ENCODE measurements at regions not wholly inside any gene's neighbourhood (a gene's known extent, or its start where the extent isn't known, plus 50 kb on each side); places are given as distances from the start of the nearest gene placed in this dataset.

DNA sequence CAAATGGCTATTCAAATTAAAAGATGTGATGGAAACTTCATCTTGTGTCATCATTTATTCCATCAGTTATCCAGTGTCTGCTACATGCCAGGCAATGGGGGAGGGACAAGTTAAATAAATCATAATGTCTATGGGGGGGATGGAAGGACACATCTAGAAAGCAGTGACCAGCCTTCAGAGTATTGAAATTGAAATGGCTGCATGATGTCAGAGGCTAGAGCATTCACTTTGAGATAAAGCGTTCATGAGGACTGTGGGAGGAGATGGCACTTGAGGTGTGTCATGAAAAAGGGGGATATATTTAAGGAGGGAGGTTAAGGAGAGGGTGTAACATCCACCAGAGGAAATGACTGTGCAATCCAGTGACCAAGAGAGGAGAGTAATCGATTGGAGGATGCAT, 50.6 kb downstream of the SLIT2 start:
- no peak for DNase-seq (ENCODE audit: low spot score)

DNA sequence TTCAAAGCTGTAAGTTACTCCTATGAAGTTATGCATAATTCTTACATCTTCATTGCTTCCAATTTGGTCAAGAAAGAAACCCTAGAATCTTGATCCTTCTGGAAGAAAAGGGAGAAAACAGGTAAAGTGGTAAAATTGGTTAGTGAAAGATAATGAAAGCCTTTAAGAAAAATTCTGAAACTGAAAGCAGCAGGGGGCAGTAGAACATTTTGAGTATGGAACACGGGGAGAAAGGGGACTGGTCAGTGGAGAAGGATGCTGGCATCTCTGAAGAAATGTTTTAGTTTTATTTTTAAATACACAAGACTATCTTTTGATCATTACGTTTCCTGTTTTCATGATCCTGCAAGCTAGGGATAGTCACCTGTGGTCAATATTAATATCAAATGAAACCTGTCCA, 54.3 kb downstream of the SLIT2 start:
- no peak for DNase-seq (ENCODE audit: low spot score)

DNA sequence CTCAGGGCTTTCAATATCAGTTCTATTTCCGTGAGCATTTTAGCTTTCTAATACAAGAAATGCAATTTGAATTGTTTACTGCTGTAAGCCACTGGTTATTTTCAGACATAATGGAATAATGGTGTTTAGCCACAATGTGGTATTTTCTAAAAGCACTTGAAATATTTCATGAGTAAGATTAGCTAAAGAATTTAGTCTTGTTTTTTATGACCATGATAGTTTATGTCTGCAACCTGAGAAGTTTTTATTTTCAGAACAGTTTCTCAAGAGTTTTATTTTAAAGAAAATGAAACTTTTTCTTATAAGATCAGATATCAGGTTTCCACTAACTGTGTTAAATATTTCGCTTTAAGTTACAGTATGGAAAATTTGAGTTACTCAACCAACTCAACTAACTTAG, 60.2 kb downstream of the SLIT2 start:
- no peak for DNase-seq (ENCODE audit: low spot score)

DNA sequence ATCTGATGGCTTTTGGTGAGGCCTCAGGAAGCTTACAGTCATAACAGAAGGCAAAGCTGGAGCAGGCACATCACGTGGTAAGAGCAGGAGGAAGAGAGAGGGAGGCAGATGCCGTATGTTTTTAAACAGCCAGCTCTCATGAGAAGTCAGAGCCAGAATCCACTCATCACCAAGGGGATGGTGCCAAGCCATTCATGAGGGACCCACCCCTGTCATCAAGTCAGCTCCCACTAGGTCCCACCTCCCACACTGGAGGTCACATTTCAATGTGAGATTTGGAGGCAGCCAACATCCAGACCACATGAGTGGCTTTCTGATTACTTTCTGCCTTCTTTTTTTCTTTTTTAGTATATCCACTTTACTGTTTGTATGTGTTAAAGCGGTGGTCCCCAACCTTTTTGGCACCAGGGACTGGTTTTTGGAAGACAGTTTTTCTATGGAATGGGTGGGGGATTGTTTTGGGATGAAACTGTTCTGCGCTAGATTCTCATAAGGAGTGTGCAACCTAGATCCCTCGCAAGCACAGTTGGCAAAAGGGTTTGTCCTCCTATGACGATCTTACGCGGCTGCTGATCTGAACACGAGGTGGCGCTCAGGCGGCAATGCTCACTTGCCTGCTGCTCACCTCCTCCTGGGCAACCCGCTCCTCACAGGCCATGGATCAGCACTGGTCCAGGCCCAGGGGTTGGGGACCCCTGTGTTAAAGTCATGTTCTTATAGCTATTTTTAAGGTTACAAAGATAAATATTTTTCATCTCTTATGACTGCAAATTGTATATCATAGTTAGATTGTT, 61.7 kb downstream of the SLIT2 start:
- DNase-seq (ENCODE audit: low spot score) = no peak

DNA sequence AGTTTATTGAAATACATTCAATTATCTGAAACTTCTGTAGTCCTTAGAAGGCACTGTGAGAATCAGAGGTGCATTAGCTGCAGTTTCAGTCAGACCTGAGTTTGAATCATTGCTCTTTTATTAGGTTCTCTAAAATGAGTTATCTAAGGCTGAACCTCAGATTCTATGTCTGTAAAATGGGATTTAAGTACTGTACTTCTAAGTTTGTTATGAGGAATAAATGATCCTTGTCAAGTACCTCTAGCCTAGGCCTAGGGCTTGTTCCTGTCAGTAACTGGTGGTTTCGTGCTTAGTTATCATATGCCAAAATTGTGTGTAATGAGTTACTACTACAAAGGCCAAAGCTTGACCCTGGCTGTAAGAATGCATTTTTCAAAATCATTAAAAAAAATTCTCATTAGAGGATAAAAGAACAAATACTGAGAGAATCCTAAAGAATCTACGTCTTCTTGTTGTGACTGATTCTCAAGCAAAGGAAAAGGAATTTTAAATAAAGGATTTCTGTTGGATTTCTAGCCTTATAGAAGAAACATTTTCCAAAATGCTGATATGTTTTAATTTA, 65.8 kb downstream of the SLIT2 start:
- no peak for DNase-seq (ENCODE audit: low spot score)

DNA sequence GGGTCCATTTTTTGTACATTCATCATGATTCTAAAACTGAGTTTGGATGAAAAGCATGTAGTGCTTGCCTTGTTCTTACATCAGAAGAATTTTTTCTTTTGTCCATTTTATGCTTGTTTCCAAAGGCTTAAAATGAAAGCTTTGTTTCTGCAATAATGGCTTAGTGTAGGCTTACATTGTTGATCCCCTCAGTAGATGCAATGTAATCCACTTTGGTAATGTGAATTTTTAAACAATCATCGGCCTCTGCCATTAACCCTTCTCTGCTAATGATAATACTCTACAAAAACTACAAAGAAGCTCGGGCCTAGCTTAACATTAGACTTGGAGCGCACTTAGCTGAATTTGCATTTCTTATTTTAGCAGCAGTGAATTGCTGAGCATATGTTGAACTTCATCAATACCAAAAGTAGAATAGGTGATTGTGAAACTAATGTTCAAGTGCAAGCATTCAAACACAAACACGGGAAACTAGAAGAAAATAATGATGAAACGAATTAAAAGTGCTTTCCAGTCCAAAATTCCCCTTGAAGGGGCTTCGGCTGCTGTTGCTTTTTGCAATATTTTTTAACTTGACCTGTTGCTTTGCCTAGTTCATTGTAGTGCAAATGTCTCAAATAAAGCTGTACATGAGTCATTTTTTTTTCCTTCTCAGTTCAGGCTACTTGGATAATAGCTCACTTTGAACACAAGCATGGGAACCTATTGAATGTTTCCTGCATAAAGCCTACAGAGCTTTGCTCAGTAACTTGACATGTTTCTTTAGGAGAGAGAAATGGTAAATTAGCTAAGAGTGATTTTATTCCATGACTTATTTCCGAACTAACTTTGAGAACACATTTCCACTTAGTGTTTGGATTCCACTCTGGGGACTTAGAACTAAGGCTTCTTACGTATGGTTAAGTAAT, 66.5 kb downstream of the SLIT2 start:
- no peak for DNase-seq (ENCODE audit: low spot score)

DNA sequence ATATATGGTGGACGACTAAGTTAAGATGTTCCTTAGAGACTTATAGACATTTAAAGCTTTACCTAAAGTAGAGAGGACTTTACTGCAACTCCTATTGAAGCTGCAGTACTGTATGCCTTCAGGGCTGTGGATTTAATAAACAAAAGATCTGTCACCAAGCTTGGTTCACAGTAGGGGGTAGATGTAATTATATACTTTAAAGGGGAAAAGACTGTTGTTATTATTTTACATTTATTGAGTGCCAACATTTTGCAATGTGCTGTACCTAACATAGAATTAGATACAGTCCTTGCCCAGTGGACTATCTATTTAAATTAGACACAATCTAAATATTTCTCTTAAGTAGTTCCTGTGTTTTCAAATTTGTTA, 67.2 kb downstream of the SLIT2 start:
- DNase-seq (ENCODE audit: low spot score) = no peak

DNA sequence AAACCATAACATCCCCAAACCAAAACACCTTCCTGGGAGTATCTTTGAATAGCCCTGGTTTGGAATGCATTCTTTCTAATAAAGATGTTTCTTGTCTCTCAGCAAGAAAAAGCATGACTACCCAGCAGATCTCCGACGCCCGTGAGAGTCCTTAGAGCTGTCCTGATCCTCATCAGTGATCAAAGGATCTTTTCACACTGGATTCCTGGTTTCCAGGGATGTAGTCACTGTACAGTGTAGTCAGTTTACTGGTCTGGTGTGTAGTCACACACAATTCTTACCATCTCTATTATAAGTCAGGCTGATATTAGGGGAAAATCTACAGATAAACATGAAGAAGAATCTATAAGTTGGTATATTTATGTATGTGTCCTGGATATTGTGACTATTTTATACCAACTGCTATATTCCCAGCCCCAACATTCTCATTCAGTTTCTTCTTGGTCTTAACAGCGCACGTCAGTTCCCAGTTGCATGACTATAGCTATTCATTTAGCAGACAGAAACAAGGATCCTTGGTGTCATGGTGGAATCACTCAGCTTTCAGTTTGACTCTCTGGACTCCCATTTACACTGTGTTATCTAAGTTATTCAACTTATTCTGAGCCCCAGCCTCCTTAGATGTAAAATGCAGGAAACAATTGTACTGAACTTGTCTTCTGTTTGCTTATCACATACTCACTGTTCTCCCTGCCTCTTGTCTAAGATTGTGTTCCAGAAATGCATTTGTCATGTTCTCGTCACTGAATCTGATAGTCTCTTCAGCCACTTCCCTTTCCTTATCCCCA, 68.3 kb downstream of the SLIT2 start:
- DNase-seq (ENCODE audit: low spot score) = no peak

DNA sequence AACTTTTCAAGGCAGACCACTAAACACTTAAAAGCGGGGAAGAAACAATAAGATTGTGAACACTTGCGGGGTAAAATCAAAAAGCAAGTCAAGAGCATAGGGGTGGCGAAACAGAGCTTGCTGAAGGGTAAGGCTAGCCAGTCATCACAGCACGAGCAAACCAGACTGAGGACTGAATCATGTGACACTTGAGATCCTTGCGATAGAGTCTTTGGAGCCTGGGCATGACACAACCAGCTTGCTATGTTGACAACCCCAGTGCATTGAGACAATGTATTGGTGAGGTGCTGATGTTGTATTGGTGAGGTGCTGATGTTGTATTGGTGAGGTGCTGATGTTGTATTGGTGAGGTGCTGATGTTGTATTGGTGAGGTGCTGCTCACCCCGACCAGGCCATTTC, 72.3 kb downstream of the SLIT2 start:
- DNase-seq (ENCODE audit: low spot score) = no peak

DNA sequence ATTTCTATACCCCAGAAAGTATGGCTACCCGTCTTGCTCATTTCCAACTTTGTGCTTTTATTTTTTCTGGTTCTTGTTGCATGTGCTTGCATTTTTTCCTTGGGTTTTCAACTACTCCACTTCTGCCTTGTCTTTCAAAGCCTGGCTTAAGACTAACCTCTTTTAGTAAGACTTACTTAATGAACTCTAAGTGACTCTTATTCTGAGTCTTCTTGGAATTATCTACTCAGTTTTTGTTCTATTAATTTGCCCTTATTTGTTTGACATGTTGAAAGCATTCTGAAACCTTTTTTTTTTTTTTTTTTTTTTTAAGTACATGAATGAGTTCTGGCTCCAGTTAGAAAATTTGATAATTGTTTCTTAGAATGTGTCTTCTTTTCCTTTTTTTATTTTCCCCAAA, 74.8 kb downstream of the SLIT2 start:
- no peak for DNase-seq (ENCODE audit: low spot score)

DNA sequence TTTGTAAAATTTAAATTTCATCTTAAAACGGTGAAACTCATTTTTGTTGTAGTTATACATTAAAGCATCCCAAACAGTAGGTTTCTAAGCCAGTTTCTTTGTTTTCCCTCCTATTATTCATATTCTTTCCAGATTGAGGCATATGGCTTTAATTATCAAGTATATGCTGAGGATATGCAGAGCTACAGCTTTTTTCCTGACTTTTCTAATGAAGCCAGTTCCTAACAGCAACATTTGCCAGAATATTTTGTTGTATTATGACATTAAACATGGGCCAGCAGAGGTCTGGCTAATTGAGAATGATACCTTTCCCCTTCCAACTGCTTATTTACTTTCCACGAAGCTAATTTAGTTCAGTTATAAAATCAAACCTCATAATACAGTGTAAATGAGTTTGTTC, 75.3 kb downstream of the SLIT2 start:
- DNase-seq (ENCODE audit: low spot score) = no peak

DNA sequence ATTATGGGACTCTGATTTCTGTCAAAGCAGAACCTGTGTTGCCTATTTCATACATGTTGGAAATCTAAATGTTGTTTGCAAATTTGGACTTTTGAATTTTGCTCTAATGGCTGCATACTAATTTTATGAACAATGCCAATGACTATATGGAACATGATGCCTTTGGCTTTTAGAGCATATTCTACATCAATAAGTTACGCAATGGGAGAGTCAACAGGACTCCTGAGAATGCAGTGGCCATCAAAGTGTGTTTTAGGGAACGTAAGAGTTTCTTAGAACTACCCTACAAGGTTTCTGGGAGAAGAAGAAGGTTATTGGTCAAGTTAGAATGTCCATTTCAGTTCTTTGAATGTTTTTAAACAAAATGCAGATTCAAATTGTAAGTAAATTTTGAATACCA, 76.1 kb downstream of the SLIT2 start:
- no peak for DNase-seq (ENCODE audit: low spot score)

DNA sequence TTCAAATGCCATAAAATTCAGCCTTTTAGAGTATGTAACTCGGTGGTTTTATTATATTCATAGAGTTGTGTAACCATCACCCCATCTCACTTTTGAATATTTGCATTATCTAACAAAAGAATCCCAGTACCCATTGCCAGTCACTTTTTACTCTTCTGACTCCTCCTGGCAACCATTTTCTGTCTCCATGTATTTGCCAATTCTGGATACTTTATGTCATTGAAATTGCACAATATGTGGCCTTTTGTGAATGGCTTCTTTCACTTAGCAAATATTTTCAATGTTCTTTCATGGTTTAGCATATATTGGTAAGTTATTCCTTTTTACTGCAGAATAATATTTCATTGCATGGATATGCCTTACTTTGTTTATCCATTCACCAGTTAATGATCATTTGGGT, 79.9 kb downstream of the SLIT2 start:
- DNase-seq (ENCODE audit: low spot score) = no peak

DNA sequence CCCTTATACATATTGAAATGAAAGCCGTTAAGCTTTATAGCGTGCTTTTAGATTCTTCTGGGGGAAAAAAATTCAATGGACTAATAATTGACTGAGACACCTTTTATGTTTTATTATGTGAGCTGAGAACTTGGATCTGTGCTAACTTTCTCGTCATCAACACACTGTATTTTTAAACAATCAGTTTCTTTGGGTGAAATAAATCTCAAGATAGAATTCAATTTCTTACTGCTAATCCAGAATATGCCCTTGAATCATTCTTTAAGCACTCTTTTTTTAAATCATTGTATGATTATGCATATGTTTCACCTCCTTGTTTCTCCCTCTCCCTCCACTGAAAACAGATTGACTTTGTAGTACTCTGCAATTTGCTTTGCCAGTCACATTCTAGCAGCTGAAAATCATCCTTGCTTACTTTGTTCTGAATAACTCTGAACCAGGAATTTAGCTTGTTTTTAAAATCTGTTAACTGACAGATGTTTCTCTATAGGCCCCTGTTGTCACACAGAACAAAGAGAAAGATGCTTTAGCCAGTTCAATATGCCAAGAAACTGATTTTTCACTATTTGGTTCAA, 81.5 kb downstream of the SLIT2 start:
- no peak for DNase-seq (ENCODE audit: low spot score)

DNA sequence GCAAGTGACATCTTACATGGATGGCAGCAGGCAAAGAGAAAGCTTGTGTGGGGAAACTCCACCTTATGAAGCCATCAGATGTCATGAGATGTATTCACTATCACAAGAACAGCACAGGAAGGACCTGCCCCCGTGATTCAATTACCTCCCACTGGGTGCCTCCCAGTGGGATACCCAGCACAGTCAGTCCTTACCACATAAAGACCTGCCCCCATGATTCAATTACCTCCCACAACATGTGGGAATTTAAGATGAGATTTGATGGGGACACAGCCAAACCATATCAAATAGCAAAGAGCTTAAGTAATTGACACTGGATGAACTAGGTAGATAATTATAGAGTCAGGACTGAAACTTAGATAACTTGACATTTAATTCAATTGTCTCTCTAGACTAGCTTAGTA, 85.6 kb downstream of the SLIT2 start:
- no peak for DNase-seq (ENCODE audit: low spot score)

DNA sequence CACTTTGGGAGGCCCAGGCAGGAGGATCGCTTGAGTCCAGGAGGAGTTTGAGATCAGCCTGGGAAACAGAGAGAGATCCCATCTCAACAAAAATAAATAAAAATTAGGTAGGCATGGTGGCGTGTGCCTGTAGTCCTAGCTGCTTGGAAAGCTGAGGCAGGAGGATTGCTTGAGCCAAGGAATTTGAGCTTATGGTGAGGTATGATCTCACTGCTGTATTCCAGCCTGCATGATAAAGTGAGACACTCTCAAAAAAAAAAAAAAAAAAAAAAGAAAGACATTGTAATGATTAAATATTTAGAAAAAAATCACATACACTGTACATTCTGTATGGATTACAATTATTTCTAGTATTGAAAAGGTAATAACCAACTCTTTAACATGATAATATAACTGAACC, 87.1 kb downstream of the SLIT2 start:
- no peak for DNase-seq (ENCODE audit: low spot score)

DNA sequence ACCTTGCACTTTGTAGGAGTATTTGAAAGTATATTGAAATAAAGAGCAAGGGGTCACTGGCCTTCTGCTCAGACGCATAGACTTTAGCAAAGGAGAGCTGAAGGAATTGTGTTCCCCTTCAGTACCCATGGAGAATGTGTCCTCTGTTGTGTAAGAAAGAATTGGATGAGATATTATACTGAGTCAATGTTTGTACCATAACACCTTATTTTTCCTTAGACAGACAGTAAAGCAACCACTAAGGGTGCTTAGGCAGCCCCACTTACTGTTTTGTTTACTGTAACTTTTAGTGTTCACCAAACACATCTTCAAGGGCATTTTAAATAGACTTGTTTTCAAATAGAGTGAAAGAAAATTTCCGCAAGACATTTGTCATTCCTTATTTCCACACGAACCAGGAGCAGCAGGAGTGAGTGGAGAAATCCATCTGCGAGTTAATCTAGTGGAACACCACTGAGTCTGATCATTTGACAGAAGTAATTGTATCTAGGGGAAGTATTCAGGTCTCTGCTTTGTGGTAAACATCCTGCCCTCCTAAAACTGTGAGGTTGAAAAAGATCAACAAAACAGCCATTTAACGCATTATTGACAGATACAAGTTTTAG, 89.5 kb downstream of the SLIT2 start:
- DNase-seq (ENCODE audit: low spot score) = no peak

DNA sequence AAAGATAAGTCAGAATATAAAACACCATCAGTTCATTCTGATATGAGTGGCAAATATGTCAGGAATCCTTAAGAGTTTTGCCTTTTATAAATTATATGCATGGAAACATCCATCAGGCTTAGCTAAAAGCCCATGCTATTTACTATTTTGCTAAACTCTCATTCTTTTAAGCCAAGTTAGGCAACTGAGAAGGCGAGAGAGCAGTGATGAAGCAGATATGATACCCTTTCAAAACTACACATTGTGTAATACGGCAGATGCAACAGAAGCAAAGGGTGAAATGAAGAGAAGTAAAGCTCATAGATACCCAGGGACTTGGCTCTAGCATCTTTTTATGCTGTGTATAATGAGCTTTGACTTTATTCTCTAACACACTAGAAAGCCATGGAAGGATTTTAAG, 95.8 kb downstream of the SLIT2 start:
- no peak for DNase-seq (ENCODE audit: low spot score)

DNA sequence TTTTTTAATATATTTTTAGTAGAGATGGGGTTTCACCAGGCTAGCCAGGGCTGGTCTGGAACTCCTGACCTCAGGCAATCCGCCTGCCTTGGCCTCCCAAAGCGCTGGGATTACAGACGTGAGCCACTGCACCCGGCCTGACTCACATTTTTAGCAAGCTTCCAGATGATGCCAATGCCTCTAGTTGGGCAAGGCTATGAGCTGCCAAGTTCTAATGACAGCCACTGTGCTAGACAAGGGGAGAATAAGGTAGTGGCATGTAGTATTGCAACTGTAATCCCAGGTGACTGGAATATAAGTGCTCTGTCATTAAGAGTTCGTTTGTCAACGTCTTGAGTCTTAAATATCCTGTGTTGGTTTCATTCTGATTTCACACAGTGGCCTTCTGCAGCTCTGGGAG, 96.7 kb downstream of the SLIT2 start:
- DNase-seq (ENCODE audit: low spot score) = no peak

DNA sequence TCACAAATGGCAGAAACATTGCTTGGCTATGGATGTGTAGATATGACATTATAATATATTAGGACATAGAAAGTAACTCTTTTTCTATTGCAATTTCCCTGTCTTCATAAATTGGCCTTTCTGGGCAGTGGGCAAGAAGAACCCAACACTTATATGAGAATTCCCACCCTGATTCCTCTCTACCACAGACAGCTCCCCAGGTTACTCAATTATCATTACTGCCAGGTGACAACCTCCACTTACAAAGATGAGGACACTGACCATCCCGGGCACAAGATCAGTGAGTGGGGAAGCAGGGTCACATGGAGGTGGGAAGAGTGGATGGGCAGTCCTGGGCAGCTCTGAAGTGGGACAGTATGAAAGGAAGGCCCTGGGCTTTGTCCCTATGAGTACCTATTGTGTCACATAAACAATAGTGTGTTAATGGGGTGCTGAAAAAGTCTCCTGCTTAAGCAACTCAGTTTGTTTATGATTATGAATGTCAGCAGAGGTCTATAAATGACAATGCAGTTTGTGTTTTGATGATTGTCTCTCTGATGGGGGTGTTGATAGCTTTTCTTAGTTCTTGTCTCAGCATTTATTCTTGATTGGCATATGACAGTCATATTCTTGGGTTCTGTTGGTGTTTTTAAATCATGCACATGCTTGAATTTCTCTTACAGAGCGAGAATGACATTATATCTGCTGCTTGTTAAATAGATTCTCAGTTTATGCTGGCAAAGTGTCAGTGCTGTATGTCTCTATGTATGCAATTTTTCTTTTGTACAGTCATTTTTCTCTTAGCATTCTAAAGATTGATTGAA, 99.9 kb downstream of the SLIT2 start:
- no peak for DNase-seq (ENCODE audit: low spot score)

DNA sequence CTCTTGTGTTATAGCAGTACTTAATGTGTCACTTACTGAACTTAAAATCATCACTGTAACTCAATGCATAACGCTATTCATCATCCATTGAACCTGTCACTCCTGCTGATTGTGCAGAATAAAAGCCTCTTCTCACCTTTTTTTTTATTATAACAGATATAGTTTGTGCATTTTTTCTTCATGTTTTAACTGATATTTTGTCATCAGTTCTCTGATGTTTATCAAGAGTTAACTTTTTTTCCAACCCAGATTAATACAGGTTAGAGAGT, 100.4 kb downstream of the SLIT2 start:
- DNase-seq (ENCODE audit: low spot score) = no peak
